ENCODE measurements at regions not wholly inside any gene's neighbourhood (a gene's known extent, or its start where the extent isn't known, plus 50 kb on each side); places are given as distances from the start of the nearest gene placed in this dataset.

- DNase-seq, result no peak
These were observed 202.1 kb downstream of the NXNL2 start for GRCh38 chr9:88737031-88737430.

GRCh38 chr9:88737876-88738275, 202.9 kb downstream of the NXNL2 start:
- DNase-seq, result no peak

DNA sequence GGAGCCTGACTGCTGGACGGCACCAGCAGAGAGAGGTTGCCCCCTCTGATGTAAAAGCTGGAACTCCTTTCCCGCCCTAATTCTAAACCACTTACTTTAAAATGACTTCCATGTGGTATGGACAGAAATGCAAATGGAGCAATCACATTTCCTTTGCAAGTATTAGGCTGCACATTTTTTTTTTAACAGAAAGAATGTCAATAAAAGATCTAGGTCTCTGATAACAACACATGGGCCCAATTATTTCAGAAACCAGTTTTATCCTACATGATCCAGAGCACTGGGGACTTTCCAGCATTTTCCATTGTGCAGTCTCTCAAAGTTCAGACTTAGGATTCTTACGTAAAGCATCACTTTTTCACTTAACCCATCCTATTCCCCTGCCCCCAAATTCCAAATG, 203.7 kb downstream of the NXNL2 start:
- DNase-seq, result no peak

- DNase-seq, result no peak
These were observed 204.4 kb downstream of the NXNL2 start for GRCh38 chr9:88739373-88739772.

- no peak for DNase-seq
These were observed 205.9 kb downstream of the NXNL2 start for GRCh38 chr9:88740844-88741243.

DNA sequence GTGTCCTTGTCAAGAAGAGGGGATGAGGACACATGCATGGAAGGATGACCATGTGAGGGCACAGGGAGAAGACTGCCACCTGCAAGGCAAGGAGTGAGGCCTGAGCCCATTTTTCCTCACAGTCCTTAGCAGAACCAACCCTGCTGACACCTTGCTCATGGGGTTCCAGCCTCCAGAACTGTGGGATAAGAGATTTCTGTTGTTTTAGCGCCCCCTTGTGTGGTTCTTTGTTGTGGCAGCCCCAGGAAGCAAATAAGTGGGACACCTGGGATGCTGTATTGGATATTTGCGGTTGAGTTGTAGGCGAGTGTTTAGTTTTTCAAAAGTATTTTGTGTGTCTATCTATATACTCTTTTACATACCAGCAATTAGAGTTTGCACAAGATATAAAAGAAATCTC, 206.4 kb downstream of the NXNL2 start:
- peak; percentile 12 to 22 for DNase-seq

DNA sequence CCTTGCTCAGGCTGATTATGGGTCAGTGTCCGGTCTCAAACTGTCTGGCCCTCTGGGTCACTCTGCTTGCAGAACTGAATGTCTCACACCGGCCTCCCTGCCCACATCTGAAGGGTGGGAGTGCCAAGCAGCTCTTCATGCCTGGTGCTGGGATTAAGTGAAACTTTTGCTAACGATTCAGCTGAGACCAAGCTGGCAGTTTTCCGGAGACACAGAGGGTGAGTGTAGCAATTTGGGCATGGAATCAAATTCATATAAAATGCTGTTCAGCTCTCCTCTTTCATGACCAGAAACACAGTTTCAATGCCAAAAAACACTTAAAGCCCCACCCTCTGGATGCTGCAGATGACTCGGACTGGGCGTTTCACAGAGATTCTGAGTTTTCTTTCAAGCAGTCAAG, 207.5 kb downstream of the NXNL2 start:
- DNase-seq, result no peak

DNA sequence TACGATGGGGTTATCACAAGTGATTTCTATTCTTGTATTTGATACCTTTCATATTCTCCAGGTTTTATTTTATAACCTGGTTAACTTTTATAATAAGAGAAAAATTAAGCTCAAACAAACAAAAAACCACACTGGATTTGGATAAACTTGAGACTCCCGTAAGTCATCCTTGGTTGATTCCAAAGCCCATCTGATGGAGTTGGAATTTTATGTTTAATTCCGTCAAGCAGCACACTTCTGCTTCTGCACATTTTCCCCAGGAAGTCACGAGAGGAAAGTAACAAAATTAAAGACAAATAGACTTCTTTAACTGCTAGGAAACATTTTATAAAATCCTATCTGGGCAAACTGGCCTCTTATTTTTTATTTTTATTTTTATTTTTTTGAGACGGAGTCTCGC, 207.9 kb downstream of the NXNL2 start:
- no peak for DNase-seq

- DNase-seq, result no peak
These were observed 210.5 kb downstream of the NXNL2 start for GRCh38 chr9:88745276-88746001.

GRCh38 chr9:88746029-88746742, 211.2 kb downstream of the NXNL2 start:
- DNase-seq, result no peak

- no peak for DNase-seq
These were observed 211.9 kb downstream of the NXNL2 start for GRCh38 chr9:88746743-88747398.

- no peak for DNase-seq
These were observed 212.8 kb downstream of the NXNL2 start for GRCh38 chr9:88747768-88748167.

GRCh38 chr9:88748566-88749261, 213.7 kb downstream of the NXNL2 start:
- no peak for DNase-seq

DNA sequence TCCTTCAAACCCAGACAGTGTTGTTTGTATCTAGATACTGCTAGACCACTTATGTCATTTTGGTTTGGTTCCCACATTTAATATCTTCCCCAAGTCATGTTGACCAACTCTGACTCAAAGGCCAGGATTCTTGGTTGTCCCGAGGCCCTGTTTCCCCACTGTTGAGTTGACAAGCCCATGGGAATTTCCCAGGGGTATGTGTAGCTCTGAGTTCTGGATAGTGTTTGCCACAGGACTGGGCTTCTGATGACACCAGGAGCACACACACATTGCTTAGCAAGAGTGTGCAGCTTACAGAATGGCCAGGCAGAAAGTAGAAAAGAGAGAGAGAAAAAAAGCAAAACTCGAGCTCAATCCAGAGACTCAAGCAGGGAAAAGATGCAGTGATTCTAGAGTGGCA, 214.4 kb downstream of the NXNL2 start:
- DNase-seq, result no peak

GRCh38 chr9:88750832-88751360, 215.9 kb downstream of the NXNL2 start:
- DNase-seq, result no peak

- DNase-seq, result no peak
These were observed 216.8 kb downstream of the NXNL2 start for GRCh38 chr9:88751781-88752180.

- no peak for DNase-seq
These were observed 218.9 kb downstream of the NXNL2 start for GRCh38 chr9:88753691-88754367.

DNA sequence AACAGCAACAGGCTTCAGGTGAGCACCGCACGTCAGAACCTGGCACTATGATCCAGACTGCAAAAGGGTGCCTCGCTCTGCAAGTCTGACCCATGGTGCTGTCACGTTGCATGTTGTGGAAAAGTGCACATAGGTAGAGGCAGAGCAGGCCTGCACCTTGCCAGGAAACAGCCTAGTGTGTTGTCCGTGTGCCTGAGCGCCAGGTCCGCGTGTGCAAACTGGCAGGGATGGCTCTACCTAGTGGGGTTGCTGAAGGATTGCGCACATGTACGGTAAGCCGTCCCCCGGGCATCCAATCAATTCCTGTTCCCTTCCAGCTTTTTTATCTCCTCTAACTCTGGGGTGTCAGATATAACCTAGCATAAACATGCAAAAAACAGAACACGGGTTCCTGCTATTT, 219.5 kb downstream of the NXNL2 start:
- DNase-seq, result no peak

- no peak for DNase-seq
These were observed 219.9 kb downstream of the NXNL2 start for GRCh38 chr9:88754886-88755285.

- no peak for DNase-seq
These were observed 222.5 kb downstream of the NXNL2 start for GRCh38 chr9:88757406-88758010.

DNA sequence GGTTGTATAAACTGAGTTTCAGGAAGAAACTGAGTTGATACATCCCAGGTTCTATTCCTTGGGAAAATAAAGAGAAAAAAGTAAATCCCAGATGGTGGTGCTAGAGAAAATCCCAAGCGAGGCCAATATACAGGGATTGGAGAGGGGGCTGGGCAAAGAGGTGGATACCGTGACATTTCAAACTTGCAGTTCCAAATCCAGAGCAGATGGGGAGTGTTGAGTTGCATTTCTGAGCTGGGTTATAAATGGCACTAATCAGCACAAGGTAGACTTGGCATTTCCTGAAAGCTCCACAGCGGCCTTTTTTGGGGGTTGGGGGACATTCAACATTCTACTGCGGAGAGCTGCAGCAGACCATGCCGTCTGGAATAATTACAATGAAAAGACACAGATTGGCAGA, 224.4 kb downstream of the NXNL2 start:
- no peak for DNase-seq

Data from stimulated activated CD4-positive, alpha-beta T cell treated with anti-CD3 and anti-CD28 coated beads, Interleukin-2, amount 100 ng/mL, for 48 hours (primary cell).